DND-41 (cell line): ENCODE measurements at regions not wholly inside any gene's neighbourhood (a gene's known extent, or its start where the extent isn't known, plus 50 kb on each side); places are given as distances from the start of the nearest gene placed in this dataset.

ENCODE experiments used
- ATAC-seq: fragments of 200-7000 bp; cut with Tn5 transposase; 3 replicates; pipeline ENCODE4 v1.9.1; 2021; ENCODE audit warnings: low read depth; ENCODE audit not compliant: insufficient read depth
- DNase-seq: peaks from one replicate; pipeline ENCODE4 v3.0.0-alpha.2; 2020
- H2AFZ ChIP-seq: 2 replicates; pipeline ENCODE4 v1.6.0; 2012; ENCODE audit warnings: low read depth, low read length
- H3K27ac ChIP-seq: 2 replicates; pipeline ENCODE4 v1.5.1; 2012; ENCODE audit warnings: low read length, inconsistent platforms
- H3K27me3 ChIP-seq: fragments of 200-600 bp; sonication (generic); 2 replicates; pipeline ENCODE4 v1.6.0; 2012; ENCODE audit warnings: low read length, mild to moderate bottlenecking, inconsistent platforms; ENCODE audit not compliant: insufficient read depth, poor library complexity
- H3K36me3 ChIP-seq: 2 replicates; pipeline ENCODE4 v1.5.1; 2012; ENCODE audit warnings: low read length, inconsistent platforms; ENCODE audit not compliant: insufficient read depth
- H3K4me1 ChIP-seq: 2 replicates; pipeline ENCODE4 v1.5.1; 2012; ENCODE audit warnings: mild to moderate bottlenecking, low read length; ENCODE audit not compliant: insufficient read depth
- H3K4me2 ChIP-seq: 2 replicates; pipeline ENCODE4 v1.6.0; 2012; ENCODE audit warnings: mild to moderate bottlenecking, moderate library complexity, low read length, inconsistent platforms; ENCODE audit not compliant: insufficient read depth
- H3K4me3 ChIP-seq, 2 experiments: fragments of 200-600 bp in 1 of 2; shearing (Covaris generic) in 1 of 2; 2 replicates each; pipeline ENCODE4 v1.5.1; 2012 to 2016; ENCODE audit warnings: inconsistent platforms in 2 of 2, low read length in 2 of 2, mild to moderate bottlenecking in 2 of 2, low read depth in 1 of 2, moderate library complexity in 1 of 2
- H3K79me2 ChIP-seq: 2 replicates; pipeline ENCODE4 v1.6.0; 2012; ENCODE audit warnings: low read length, inconsistent platforms; ENCODE audit not compliant: insufficient read depth
- H3K9ac ChIP-seq: 2 replicates; pipeline ENCODE4 v1.6.0; 2012; ENCODE audit warnings: low read depth, mild to moderate bottlenecking, inconsistent platforms, low read length, moderate library complexity
- H3K9me3 ChIP-seq: 2 replicates; pipeline ENCODE4 v1.5.1; 2012; ENCODE audit warnings: low read length, moderate library complexity, mild to moderate bottlenecking, inconsistent platforms; ENCODE audit not compliant: insufficient read depth, severe bottlenecking
- H4K20me1 ChIP-seq: 2 replicates; pipeline ENCODE4 v1.6.0; 2012; ENCODE audit warnings: low read length; ENCODE audit not compliant: insufficient read depth
- CTCF ChIP-seq: IDR thresholded peaks from 2 replicates; pipeline ENCODE4 v1.5.1; 2012; ENCODE audit warnings: borderline replicate concordance, low read length, moderate library complexity, mild to moderate bottlenecking; ENCODE audit not compliant: poor library complexity, severe bottlenecking; ENCODE audit errors: extremely low read depth
- EZH2 ChIP-seq: IDR thresholded peaks from 3 replicates; pipeline ENCODE4 v1.6.1; 2012; ENCODE audit warnings: borderline replicate concordance, low read depth, mild to moderate bottlenecking, moderate library complexity, low read length, inconsistent platforms; ENCODE audit not compliant: severe bottlenecking

DNA sequence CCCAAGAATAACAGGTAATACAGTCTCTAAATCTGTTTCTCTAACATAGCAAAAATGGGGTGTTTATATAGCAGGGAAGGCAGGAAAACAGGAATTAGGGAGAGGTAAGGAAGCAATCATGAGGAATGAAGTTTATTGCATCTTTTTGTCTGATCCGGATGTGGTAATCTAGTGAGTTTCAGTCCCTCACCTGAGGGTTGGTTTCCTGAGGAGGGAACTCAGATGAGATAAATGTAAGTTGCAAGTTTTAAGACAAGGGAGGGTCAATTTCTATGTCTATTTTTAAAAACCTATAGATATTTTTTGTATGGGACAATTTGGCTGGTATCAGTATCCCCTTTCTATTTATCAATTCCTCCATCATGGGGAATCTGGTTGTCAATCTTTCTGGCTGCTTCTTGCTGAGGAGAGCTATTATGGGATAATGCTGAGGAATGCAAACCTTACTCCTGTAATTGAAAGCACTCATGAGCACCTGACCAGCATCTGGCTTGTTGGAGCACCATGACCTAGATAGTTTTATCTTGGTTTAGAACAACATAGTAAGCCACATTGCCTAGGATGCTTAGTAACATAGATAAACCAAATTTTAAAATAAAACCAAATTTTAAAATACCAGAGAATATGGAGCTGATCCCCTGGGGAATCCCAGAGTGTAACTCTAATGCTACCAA lies 130.1 kb downstream of the ADAM29 start:
- no peaks in the 10 kb centered on the region for H3K4me1 ChIP-seq
- H3K4me2 ChIP-seq, result no peak overlapping the region
- DNase-seq, result no peak
- H3K9ac ChIP-seq, result no peak overlapping the region
- TF ChIP-seq EZH2 (no peak), CTCF (no peak)
- no peaks in the 10 kb centered on the region for H3K9me3 ChIP-seq
- H3K27ac ChIP-seq, result no peak overlapping the region
- no peaks in the 10 kb centered on the region for H3K79me2 ChIP-seq
- H4K20me1 ChIP-seq, result no peaks in the 10 kb centered on the region
- ATAC-seq, result no peak
- H2AFZ ChIP-seq, result no peak overlapping the region
- H3K4me3 ChIP-seq, result no peak overlapping the region
- H3K27me3 ChIP-seq, result no peaks in the 10 kb centered on the region
- H3K36me3 ChIP-seq, result no peaks in the 10 kb centered on the region

- Histone ChIP-seq H3K9me3 (no peaks in the 10 kb centered on the region), H3K27ac (no peak overlapping the region), H3K79me2 (no peaks in the 10 kb centered on the region), H3K36me3 (no peaks in the 10 kb centered on the region), H3K4me1 (no peaks in the 10 kb centered on the region), H3K4me2 (no peak overlapping the region), H2AFZ (no peak overlapping the region), H3K4me3 (no peak overlapping the region), H3K27me3 (no peaks in the 10 kb centered on the region), H4K20me1 (no peaks in the 10 kb centered on the region), H3K9ac (no peak overlapping the region)
- DNase-seq (no peak), ATAC-seq (no peak)
- TF ChIP-seq EZH2 (no peak), CTCF (no peak)
Observed at GRCh38 chr4:175048906-175049305, 130.7 kb downstream of the ADAM29 start.

DNA sequence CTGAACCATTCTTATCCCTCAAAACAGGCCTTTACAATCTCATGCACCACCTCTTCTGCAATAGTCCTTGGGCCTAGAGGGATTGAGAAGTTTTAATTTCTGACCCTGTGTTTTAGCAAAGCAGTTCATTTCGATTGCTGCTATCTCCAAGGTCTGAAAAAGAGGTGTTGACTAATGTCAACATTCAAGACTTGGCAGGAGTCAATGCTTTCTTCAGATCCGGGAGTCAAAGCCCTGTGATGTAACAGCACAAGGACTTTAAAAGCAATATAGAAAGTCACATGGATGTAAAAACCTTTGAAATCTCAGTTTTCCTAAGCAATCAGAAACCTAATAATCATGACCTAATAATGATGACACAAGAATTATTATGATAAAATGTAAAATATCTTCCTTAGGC lies 133.8 kb downstream of the ADAM29 start:
- Histone ChIP-seq H3K9me3 (no peaks in the 10 kb centered on the region), H3K4me2 (no peak overlapping the region), H3K4me3 (no peak overlapping the region), H3K79me2 (no peaks in the 10 kb centered on the region), H4K20me1 (no peaks in the 10 kb centered on the region), H3K4me1 (no peaks in the 10 kb centered on the region), H3K36me3 (no peaks in the 10 kb centered on the region), H2AFZ (no peak overlapping the region), H3K9ac (no peak overlapping the region), H3K27me3 (no peaks in the 10 kb centered on the region), H3K27ac (no peak overlapping the region)
- no peak for TF ChIP-seq EZH2
- TF ChIP-seq CTCF, result no peak
- ATAC-seq (no peak), DNase-seq (no peak)
